ENCODE measurements at regions not wholly inside any gene's neighbourhood (a gene's known extent, or its start where the extent isn't known, plus 50 kb on each side); places are given as distances from the start of the nearest gene placed in this dataset.

GRCh38 chrX:39161611-39162255 is 360.5 kb downstream of the MID1IP1 start:
- TF ChIP-seq CTCF (conservative IDR thresholded peaks at IDR 0.05; ENCODE audit: low read depth, low read length) (no peak), MXI1 (IDR thresholded peaks at IDR 0.05; ENCODE audit: borderline replicate concordance, low read depth, low read length) (no peak), RFX5 (IDR thresholded peaks at IDR 0.05; ENCODE audit: low read depth, low read length) (no peak)

Data from IMR-90 (cell line).